ENCODE measurements at regions not wholly inside any gene's neighbourhood (a gene's known extent, or its start where the extent isn't known, plus 50 kb on each side); places are given as distances from the start of the nearest gene placed in this dataset.

GRCh38 chr18:78041218-78041617 lies 791.6 kb downstream of the GALR1 start:
- Histone ChIP-seq H3K36me3 (replicated peaks; ENCODE audit: low read depth, low read length) (no peaks in the 10 kb centered on the region), H3K27ac (ENCODE audit: low read length) (no peak overlapping the region), H3K9me3 (ENCODE audit: insufficient read depth, low read length) (peaks cover 6% of the 10 kb centered on the region; the same call in 1 of the 2 replicates), H3K4me1 (ENCODE audit: low read length) (no peaks in the 10 kb centered on the region), H3K27me3 (ENCODE audit: low read depth, low read length) (no peaks in the 10 kb centered on the region), H3K79me2 (ENCODE audit: low read length) (no peaks in the 10 kb centered on the region), H2AFZ (ENCODE audit: low read depth, low read length) (no peak overlapping the region), H3K9ac (ENCODE audit: low read length) (no peak overlapping the region), H4K20me1 (ENCODE audit: insufficient read depth, low read length) (no peaks in the 10 kb centered on the region), H3K4me3 (ENCODE audit: low read length) (no peak overlapping the region), H3K4me2 (ENCODE audit: low read length) (no peak overlapping the region)
- no peak for TF ChIP-seq EZH2phosphoT487 (IDR thresholded peaks at IDR 0.05; ENCODE audit: low read depth)
- TF ChIP-seq CTCF (IDR thresholded peaks at IDR 0.05; ENCODE audit: low read depth, low read length): no peak

- Histone ChIP-seq H2AFZ (ENCODE audit: low read depth, low read length) (no peak overlapping the region), H3K36me3 (replicated peaks; ENCODE audit: low read depth, low read length) (no peaks in the 10 kb centered on the region), H3K79me2 (ENCODE audit: low read length) (no peaks in the 10 kb centered on the region), H3K4me1 (ENCODE audit: low read length) (no peaks in the 10 kb centered on the region), H3K4me2 (ENCODE audit: low read length) (no peak overlapping the region), H4K20me1 (ENCODE audit: insufficient read depth, low read length) (no peaks in the 10 kb centered on the region), H3K27me3 (ENCODE audit: low read depth, low read length) (peaks cover 4% of the 10 kb centered on the region; the same call in 1 of the 2 replicates), H3K4me3 (ENCODE audit: low read length) (no peak overlapping the region), H3K9ac (ENCODE audit: low read length) (no peak overlapping the region), H3K9me3 (ENCODE audit: insufficient read depth, low read length) (no peaks in the 10 kb centered on the region), H3K27ac (ENCODE audit: low read length) (no peak overlapping the region)
- TF ChIP-seq CTCF (IDR thresholded peaks at IDR 0.05; ENCODE audit: low read depth, low read length) (no peak), EZH2phosphoT487 (IDR thresholded peaks at IDR 0.05; ENCODE audit: low read depth) (no peak)
These were observed 797.0 kb downstream of the GALR1 start for GRCh38 chr18:78046631-78047030.

- Histone ChIP-seq H3K27me3 (ENCODE audit: low read depth, low read length) (peaks cover 4% of the 10 kb centered on the region; the same call in 1 of the 2 replicates), H3K9me3 (ENCODE audit: insufficient read depth, low read length) (no peaks in the 10 kb centered on the region), H3K9ac (ENCODE audit: low read length) (no peak overlapping the region), H4K20me1 (ENCODE audit: insufficient read depth, low read length) (no peaks in the 10 kb centered on the region), H3K79me2 (ENCODE audit: low read length) (no peaks in the 10 kb centered on the region), H2AFZ (ENCODE audit: low read depth, low read length) (no peak overlapping the region), H3K36me3 (replicated peaks; ENCODE audit: low read depth, low read length) (no peaks in the 10 kb centered on the region), H3K4me2 (ENCODE audit: low read length) (no peak overlapping the region), H3K4me3 (ENCODE audit: low read length) (no peak overlapping the region), H3K27ac (ENCODE audit: low read length) (no peak overlapping the region), H3K4me1 (ENCODE audit: low read length) (no peaks in the 10 kb centered on the region)
- TF ChIP-seq CTCF (IDR thresholded peaks at IDR 0.05; ENCODE audit: low read depth, low read length): no peak
- no peak for TF ChIP-seq EZH2phosphoT487 (IDR thresholded peaks at IDR 0.05; ENCODE audit: low read depth)
These were observed 799.6 kb downstream of the GALR1 start for GRCh38 chr18:78049281-78049680.

- H3K4me1 ChIP-seq (ENCODE audit: low read length): no peaks in the 10 kb centered on the region
- H2AFZ ChIP-seq (ENCODE audit: low read depth, low read length): no peak overlapping the region
- no peaks in the 10 kb centered on the region for H3K79me2 ChIP-seq (ENCODE audit: low read length)
- no peaks in the 10 kb centered on the region for H3K9me3 ChIP-seq (ENCODE audit: insufficient read depth, low read length)
- H3K9ac ChIP-seq (ENCODE audit: low read length): no peak overlapping the region
- H3K36me3 ChIP-seq (replicated peaks; ENCODE audit: low read depth, low read length): no peaks in the 10 kb centered on the region
- TF ChIP-seq CTCF (IDR thresholded peaks at IDR 0.05; ENCODE audit: low read depth, low read length) (no peak), EZH2phosphoT487 (IDR thresholded peaks at IDR 0.05; ENCODE audit: low read depth) (no peak)
- no peaks in the 10 kb centered on the region for H3K27me3 ChIP-seq (ENCODE audit: low read depth, low read length)
- no peak overlapping the region for H3K4me2 ChIP-seq (ENCODE audit: low read length)
- no peak overlapping the region for H3K27ac ChIP-seq (ENCODE audit: low read length)
- H4K20me1 ChIP-seq (ENCODE audit: insufficient read depth, low read length): no peaks in the 10 kb centered on the region
- no peak overlapping the region for H3K4me3 ChIP-seq (ENCODE audit: low read length)
These were observed 805.2 kb downstream of the GALR1 start for GRCh38 chr18:78054801-78055200.
